ENCODE measurements at regions not wholly inside any gene's neighbourhood (a gene's known extent, or its start where the extent isn't known, plus 50 kb on each side); places are given as distances from the start of the nearest gene placed in this dataset.

GRCh38 chr11:119522609-119523008 is 99.6 kb upstream of the THY1 start:
- Mint-ChIP-seq H3K9me3 (no peaks in the 10 kb centered on the region), H3K36me3 (no peaks in the 10 kb centered on the region), H3K4me1 (no peaks in the 10 kb centered on the region), H3K27me3 (no peaks in the 10 kb centered on the region), H3K4me3 (no peak overlapping the region), H3K27ac (no peak overlapping the region)
- ATAC-seq (ENCODE audit: low read depth) (no peak), DNase-seq (no peak)
- POLR2A ChIA-PET: no interaction called here

- POLR2A ChIA-PET: no interaction called here
- Mint-ChIP-seq H3K4me3 (no peak overlapping the region), H3K4me1 (no peaks in the 10 kb centered on the region), H3K36me3 (no peaks in the 10 kb centered on the region), H3K27me3 (peaks cover 2% of the 10 kb centered on the region), H3K27ac (no peak overlapping the region), H3K9me3 (no peaks in the 10 kb centered on the region)
- ATAC-seq (ENCODE audit: low read depth): no peak
- DNase-seq: no peak
Observed at GRCh38 chr11:119521551-119521950, 98.6 kb upstream of the THY1 start.

GRCh38 chr11:119520966-119521365 is 98.0 kb upstream of the THY1 start:
- Mint-ChIP-seq H3K9me3 (no peaks in the 10 kb centered on the region), H3K4me3 (no peak overlapping the region), H3K27ac (no peak overlapping the region), H3K4me1 (no peaks in the 10 kb centered on the region), H3K27me3 (peaks cover 4% of the 10 kb centered on the region), H3K36me3 (no peaks in the 10 kb centered on the region)
- POLR2A ChIA-PET: no interaction called here
- no peak for DNase-seq
- no peak for ATAC-seq (ENCODE audit: low read depth)

- Mint-ChIP-seq H3K36me3 (no peaks in the 10 kb centered on the region), H3K27me3 (peaks cover 6% of the 10 kb centered on the region), H3K9me3 (no peaks in the 10 kb centered on the region), H3K4me1 (no peaks in the 10 kb centered on the region), H3K4me3 (no peak overlapping the region), H3K27ac (no peak overlapping the region)
- POLR2A ChIA-PET: no interaction called here
- no peak for ATAC-seq (ENCODE audit: low read depth)
- DNase-seq: no peak
Observed at GRCh38 chr11:119520400-119520799, 97.4 kb upstream of the THY1 start.

GRCh38 chr11:119519796-119520195 is 96.8 kb upstream of the THY1 start:
- no peaks in the 10 kb centered on the region for H3K4me1 Mint-ChIP-seq
- no peaks in the 10 kb centered on the region for H3K9me3 Mint-ChIP-seq
- POLR2A ChIA-PET: no interaction called here
- DNase-seq: no peak
- no peak for ATAC-seq (ENCODE audit: low read depth)
- H3K4me3 Mint-ChIP-seq: no peak overlapping the region
- H3K27me3 Mint-ChIP-seq: peaks cover 6% of the 10 kb centered on the region
- no peak overlapping the region for H3K27ac Mint-ChIP-seq
- no peaks in the 10 kb centered on the region for H3K36me3 Mint-ChIP-seq

GRCh38 chr11:119518746-119519730 is 96.1 kb upstream of the THY1 start:
- DNase-seq: no peak
- H3K27me3 Mint-ChIP-seq: peaks cover 6% of the 10 kb centered on the region
- no peaks in the 10 kb centered on the region for H3K4me1 Mint-ChIP-seq
- H3K36me3 Mint-ChIP-seq: no peaks in the 10 kb centered on the region
- no peak overlapping the region for H3K4me3 Mint-ChIP-seq
- no peak for ATAC-seq (ENCODE audit: low read depth)
- POLR2A ChIA-PET: no interaction called here
- H3K27ac Mint-ChIP-seq: no peak overlapping the region
- H3K9me3 Mint-ChIP-seq: no peaks in the 10 kb centered on the region

GRCh38 chr11:119515771-119516400 is 92.9 kb upstream of the THY1 start:
- ATAC-seq (ENCODE audit: low read depth) (no peak), DNase-seq (no peak)
- Mint-ChIP-seq H3K27me3 (peaks cover 6% of the 10 kb centered on the region), H3K9me3 (no peaks in the 10 kb centered on the region), H3K4me3 (no peak overlapping the region), H3K27ac (no peak overlapping the region), H3K4me1 (no peaks in the 10 kb centered on the region), H3K36me3 (no peaks in the 10 kb centered on the region)
- POLR2A ChIA-PET: no interaction called here

- no peaks in the 10 kb centered on the region for H3K9me3 Mint-ChIP-seq
- H3K36me3 Mint-ChIP-seq: no peaks in the 10 kb centered on the region
- H3K27me3 Mint-ChIP-seq: peaks cover 6% of the 10 kb centered on the region
- H3K27ac Mint-ChIP-seq: no peak overlapping the region
- H3K4me3 Mint-ChIP-seq: no peak overlapping the region
- no peaks in the 10 kb centered on the region for H3K4me1 Mint-ChIP-seq
- POLR2A ChIA-PET: no interaction called here
- ATAC-seq (ENCODE audit: low read depth): no peak
- DNase-seq: no peak
Observed at GRCh38 chr11:119513806-119514170, 90.8 kb upstream of the THY1 start.

- Mint-ChIP-seq H3K27ac (no peak overlapping the region), H3K36me3 (no peaks in the 10 kb centered on the region), H3K4me3 (no peak overlapping the region), H3K9me3 (no peaks in the 10 kb centered on the region), H3K27me3 (peaks cover 6% of the 10 kb centered on the region), H3K4me1 (no peaks in the 10 kb centered on the region)
- no peak for DNase-seq
- ATAC-seq (ENCODE audit: low read depth): no peak
- POLR2A ChIA-PET: no interaction called here
Observed at GRCh38 chr11:119513131-119513805, 90.3 kb upstream of the THY1 start.

GRCh38 chr11:119512369-119512768 is 89.4 kb upstream of the THY1 start:
- no peak overlapping the region for H3K4me3 Mint-ChIP-seq
- H3K9me3 Mint-ChIP-seq: no peaks in the 10 kb centered on the region
- no peaks in the 10 kb centered on the region for H3K36me3 Mint-ChIP-seq
- POLR2A ChIA-PET: no interaction called here
- H3K27ac Mint-ChIP-seq: no peak overlapping the region
- ATAC-seq (ENCODE audit: low read depth) (no peak), DNase-seq (no peak)
- H3K27me3 Mint-ChIP-seq: peaks cover 6% of the 10 kb centered on the region
- no peaks in the 10 kb centered on the region for H3K4me1 Mint-ChIP-seq

- POLR2A ChIA-PET: no interaction called here
- H3K9me3 Mint-ChIP-seq: no peaks in the 10 kb centered on the region
- H3K4me3 Mint-ChIP-seq: no peak overlapping the region
- no peaks in the 10 kb centered on the region for H3K36me3 Mint-ChIP-seq
- H3K27me3 Mint-ChIP-seq: peaks cover 6% of the 10 kb centered on the region
- no peak overlapping the region for H3K27ac Mint-ChIP-seq
- ATAC-seq (ENCODE audit: low read depth): no peak
- no peak for DNase-seq
- no peaks in the 10 kb centered on the region for H3K4me1 Mint-ChIP-seq
Observed at GRCh38 chr11:119511614-119512306, 88.8 kb upstream of the THY1 start.

- POLR2A ChIA-PET: no interaction called here
- H3K4me3 Mint-ChIP-seq: no peak overlapping the region
- ATAC-seq (ENCODE audit: low read depth): no peak
- H3K9me3 Mint-ChIP-seq: no peaks in the 10 kb centered on the region
- H3K27me3 Mint-ChIP-seq: no peaks in the 10 kb centered on the region
- H3K4me1 Mint-ChIP-seq: no peaks in the 10 kb centered on the region
- DNase-seq: no peak
- no peaks in the 10 kb centered on the region for H3K36me3 Mint-ChIP-seq
- no peak overlapping the region for H3K27ac Mint-ChIP-seq
Observed at GRCh38 chr11:119509969-119510401, 87.0 kb upstream of the THY1 start.

GRCh38 chr11:119509282-119509841 is 86.4 kb upstream of the THY1 start:
- ATAC-seq (ENCODE audit: low read depth) (no peak), DNase-seq (no peak)
- no peak overlapping the region for H3K4me3 Mint-ChIP-seq
- H3K4me1 Mint-ChIP-seq: no peaks in the 10 kb centered on the region
- POLR2A ChIA-PET: no interaction called here
- no peak overlapping the region for H3K27ac Mint-ChIP-seq
- no peaks in the 10 kb centered on the region for H3K36me3 Mint-ChIP-seq
- no peaks in the 10 kb centered on the region for H3K9me3 Mint-ChIP-seq
- H3K27me3 Mint-ChIP-seq: no peaks in the 10 kb centered on the region

Measured in activated naive CD8-positive, alpha-beta T cell treated with anti-CD3 and anti-CD28 coated beads, Interleukin-2, amount 10 ng/mL, durations not matched to agents 7 days and 5 days (primary cell).